Fibroblast of skin of back (primary cell): ENCODE measurements at regions not wholly inside any gene's neighbourhood (a gene's known extent, or its start where the extent isn't known, plus 50 kb on each side); places are given as distances from the start of the nearest gene placed in this dataset.

Experiments used
- DNase-seq: peaks from one replicate; pipeline ENCODE4 v3.0.0-alpha.2; 2013

- DNase-seq, result no peak
These were observed 61.0 kb upstream of the ELAC2 start for GRCh38 chr17:13078591-13079385.

- no peak for DNase-seq
These were observed 59.1 kb upstream of the ELAC2 start for GRCh38 chr17:13076905-13077304.

DNA sequence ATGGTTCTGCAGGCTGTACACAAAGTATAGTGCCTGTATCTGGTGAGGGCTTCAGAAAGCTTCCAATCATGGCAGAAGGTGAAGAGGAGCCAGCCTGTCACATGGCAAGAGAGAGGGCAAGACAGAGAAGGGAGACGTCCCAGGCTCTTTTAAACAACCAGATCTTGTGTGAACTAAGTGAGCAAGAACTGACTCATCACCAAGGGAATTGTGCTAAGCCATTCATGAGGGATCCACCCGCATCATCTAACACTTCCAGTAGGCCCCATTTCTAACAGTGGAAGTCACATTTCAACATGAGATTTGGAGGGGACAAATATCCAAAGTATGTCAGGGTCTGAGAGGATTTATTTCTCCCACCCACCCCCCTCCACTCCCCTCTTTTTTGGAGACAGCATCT, 56.2 kb upstream of the ELAC2 start:
- peak; percentile 91 for DNase-seq

GRCh38 chr17:13073018-13073417, 55.2 kb upstream of the ELAC2 start:
- no peak for DNase-seq

DNA sequence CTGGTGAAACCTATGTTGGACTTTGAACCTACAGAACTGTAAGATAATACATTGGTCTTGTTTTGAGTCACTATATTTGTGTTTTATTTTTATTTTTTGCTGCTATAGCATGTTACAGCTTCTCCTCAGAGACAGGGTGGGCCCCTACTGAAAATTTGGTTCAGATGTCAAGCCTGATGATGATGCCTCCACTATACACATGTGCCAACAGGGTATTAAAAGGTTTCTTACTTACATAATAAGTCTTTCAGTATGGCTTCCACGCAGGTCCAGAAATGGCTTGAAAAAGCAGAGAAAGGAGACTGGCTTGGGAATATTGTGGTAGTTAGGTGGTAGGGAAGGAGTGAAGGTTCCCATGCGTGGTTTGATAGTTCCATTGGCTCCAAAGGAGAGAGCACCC, 52.9 kb upstream of the ELAC2 start:
- DNase-seq, result no peak

GRCh38 chr17:13067629-13068303, 49.9 kb upstream of the ELAC2 start:
- DNase-seq, result no peak
